ENCODE measurements at regions not wholly inside any gene's neighbourhood (a gene's known extent, or its start where the extent isn't known, plus 50 kb on each side); places are given as distances from the start of the nearest gene placed in this dataset.
A peak's percentile ranks its signal among the peaks of the same experiment; 100 is the strongest.
"Not testable (repeated sequence)": the region's sequence is repeated elsewhere in the genome, so short reads cannot be mapped to it uniquely, and the experiment has no call there.

GRCh38 chr1:177891809-177892208 is 78.0 kb downstream of the SEC16B start:
- no peak for DNase-seq

DNA sequence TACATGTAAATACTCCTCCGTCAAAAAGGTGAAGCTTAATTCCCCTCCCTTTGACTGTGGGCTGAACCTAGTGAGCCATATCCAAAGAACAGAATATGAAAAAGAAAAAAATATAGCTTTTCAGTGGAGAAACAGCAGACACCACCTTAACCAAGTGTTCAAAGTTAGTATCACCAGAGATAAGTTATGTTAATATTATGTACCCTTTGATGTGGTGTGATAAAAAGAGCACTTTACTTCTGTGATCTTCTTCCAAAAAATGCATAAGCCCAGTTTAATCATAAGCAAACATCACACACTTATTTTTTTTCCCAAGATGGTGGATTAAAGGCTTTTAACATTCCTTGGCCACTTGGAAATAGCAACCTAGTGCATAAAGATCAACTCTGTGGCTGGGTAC is 79.4 kb downstream of the SEC16B start:
- DNase-seq, result no peak

DNA sequence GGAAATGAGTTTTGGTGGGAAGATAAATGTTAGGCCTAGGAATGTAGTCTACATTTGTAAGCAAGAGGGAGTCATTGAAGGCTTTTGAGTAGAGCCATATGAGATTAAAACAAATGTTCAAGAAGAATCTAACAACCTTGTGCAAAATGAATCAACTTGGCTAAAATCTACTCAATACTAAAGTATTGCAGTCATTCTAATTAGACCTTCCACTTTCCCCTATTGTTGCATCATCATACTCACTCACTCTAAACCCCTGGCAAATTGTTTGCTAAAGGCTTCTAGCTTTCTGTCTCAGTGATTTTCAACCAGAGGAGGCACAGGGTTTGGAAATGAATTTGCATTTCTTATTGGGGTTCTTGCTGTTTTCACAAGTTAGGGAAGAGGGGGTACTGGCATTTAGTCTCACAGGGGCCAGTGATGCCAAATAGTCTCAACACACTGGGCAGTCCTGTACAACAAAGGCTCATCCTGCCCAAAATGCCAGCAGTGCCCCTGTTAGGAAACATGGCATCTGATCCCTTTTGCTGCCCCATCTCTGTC is 85.3 kb downstream of the SEC16B start:
- DNase-seq, result no peak

DNA sequence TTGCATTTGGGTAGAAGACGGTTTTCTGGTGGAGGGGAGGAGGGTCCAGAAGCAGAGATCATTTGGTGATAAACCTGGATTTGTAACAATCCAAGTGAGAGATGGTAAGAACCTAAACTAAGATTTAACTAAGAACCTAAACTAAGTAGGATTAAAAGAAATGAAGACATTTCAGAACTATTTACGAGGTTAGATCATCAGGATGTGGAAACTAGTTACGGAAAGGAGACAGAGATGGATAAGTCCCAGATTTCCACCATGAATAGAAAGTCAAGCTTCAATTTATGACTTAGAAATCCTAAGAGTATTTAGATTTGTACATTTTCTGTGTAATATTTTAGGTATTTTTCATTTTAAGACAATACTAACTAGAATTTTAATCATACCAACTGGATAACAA is 86.3 kb downstream of the SEC16B start:
- DNase-seq, result no peak

- DNase-seq, result no peak
These were observed 89.4 kb downstream of the SEC16B start for GRCh38 chr1:177880339-177880891.

GRCh38 chr1:177877086-177877485 is 92.8 kb downstream of the SEC16B start:
- DNase-seq, result no peak

DNA sequence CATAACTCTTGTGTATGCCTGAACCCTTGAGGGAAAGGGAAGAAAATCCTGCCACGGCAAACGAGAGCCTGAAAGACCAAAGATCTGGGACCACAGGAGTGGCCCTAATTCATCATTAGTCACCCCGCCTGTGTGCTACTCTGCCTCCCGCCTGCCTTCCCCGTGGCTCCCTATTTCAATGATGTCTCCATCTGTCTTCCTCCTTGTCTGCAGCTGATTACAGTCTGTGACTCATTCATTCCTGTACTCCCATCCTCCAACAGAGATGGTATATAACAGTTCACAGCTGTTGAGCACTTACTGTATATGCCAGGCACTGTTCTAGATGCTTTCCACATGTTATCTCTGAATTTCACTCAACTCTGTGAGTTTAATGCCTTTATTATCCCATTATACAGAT is 96.6 kb downstream of the SEC16B start:
- no peak for DNase-seq

DNA sequence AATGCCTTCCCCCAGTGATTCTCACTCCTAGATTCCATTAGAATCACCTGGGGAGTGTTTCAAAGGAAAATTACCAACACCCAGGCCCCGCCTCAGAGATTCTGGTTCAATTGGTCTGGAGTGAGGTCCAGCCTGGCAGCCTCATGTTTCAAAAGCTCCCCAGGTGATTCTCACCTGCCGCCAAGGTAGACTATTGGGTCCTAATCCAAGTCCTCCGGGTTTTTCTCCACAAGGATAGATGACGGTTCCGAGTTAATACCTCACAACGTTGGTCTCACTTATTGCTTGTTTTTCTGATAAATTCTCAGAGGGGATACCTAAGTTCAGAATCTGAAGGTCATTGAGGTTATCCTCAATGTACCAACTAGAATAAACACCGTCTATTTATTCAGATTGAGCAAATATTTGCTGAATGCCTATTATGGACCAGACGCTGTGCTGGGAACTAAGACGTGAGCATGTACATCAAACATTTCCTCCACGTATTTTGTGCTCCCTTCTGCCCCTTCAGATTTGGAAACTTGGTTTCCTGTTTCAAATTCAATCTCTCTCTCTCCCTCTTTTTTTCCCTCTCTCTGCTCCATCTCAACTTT is 97.5 kb downstream of the SEC16B start:
- DNase-seq, result no peak

GRCh38 chr1:177871613-177872307 is 98.1 kb downstream of the SEC16B start:
- no peak for DNase-seq

GRCh38 chr1:177869586-177869985 is 100.3 kb downstream of the SEC16B start:
- no peak for DNase-seq

DNA sequence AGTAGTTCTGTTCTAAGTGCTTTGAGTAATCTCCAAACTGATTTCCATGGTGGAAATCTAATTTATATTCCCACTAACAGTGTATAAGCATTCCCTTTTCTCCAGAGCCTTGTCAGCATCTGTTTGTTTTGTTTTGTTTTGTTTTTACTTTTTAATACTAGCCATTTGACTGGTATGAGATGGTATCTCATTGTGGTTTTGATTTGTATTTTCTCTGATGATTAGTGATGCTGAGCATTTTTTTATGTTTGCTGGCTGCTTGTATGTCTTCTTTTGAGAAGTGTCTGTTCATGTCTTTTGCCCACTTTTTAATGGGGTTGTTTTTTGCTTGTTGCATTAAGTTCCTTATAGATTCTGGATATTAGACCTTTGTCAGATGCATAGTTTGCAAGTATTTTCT is 100.8 kb downstream of the SEC16B start:
- not testable (repeated sequence) for DNase-seq

DNA sequence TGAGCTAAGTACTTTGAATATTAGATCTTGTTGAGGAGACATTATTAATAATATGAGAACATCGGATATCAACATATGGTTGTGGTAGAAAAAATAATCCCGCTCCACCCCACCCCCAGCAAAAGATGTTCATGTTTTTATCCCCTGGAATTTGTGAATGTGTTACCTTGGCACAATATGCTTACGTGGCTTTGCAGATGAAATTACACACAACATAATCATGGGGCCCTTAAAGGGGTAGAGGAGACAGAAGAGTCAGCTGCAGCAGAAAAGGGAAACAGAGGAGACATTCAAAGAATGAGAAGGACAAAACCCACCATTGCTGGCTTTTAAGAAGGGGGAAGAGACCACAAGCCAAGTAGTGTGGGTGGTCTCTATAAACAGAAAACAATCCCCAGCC is 104.1 kb downstream of the SEC16B start:
- no peak for DNase-seq

GRCh38 chr1:177864538-177865305 is 105.1 kb downstream of the SEC16B start:
- no peak for DNase-seq

DNA sequence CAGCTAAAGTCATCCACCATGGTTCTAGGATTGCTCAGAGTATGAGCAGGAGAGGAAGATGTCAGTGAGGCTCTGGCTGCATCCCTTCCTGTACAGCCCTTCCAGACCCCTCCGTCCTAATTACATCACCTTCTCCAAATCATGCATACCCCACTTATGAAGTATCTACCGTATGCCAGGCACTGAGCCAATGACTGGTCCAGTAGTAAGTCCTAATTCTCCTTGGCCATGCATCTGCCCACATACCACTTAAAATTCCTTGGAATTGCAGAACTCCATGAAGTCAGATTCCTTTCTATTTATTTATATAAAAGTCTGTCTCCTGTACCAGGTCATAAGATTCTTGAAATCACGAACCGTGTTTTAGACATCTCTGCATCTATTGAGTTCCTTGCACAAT is 106.1 kb downstream of the SEC16B start:
- DNase-seq, result no peak

- no peak for DNase-seq
These were observed 106.9 kb downstream of the SEC16B start for GRCh38 chr1:177862916-177863315.

- DNase-seq, result no peak
These were observed 110.3 kb downstream of the SEC16B start for GRCh38 chr1:177859572-177859971.

DNA sequence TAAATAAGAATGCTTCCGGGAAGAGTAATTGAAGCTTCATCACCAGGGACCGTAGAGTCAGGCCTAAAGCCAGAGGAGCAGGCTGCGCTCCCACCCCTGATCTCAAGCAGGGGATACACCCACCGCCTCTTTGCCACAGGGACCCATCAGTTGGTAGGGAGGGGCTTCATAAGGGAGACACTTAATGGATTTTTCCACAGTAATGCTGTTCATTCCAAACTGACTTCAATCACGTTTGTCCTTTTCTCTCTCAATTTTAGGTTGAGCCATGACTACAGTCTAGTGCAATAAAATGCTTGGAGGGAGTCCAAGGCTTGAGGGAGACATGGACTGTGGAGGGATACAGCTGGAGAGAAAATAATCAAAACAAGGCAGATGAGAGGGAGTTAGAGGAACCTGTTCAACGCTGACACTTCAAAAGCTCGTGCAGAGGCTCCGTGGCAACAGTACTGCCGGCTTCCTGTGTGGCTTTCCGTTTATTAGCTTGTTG is 111.5 kb downstream of the SEC16B start:
- peak; percentile 72 for DNase-seq

DNA sequence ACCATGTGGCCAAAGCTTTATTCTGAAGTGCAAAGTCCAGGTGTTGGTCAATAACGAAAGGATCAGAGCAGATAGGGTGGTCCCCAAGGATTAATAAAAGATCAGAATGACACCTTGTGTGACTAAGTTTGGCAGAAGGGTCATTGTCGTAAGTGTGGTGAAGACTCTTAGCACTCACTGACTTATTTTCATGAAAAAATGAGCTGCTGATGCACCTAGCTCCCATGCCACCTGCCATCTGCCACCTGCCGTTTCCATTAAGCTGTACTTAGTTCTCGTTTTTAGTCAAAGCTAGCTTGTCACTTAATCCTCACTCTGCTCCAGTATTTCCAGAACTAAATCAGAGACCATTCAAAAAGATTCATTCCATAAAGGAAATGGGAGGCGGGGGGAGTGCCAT is 112.6 kb downstream of the SEC16B start:
- DNase-seq, result peak; percentile 100

- DNase-seq, result no peak
These were observed 114.9 kb downstream of the SEC16B start for GRCh38 chr1:177854951-177855350.

DNA sequence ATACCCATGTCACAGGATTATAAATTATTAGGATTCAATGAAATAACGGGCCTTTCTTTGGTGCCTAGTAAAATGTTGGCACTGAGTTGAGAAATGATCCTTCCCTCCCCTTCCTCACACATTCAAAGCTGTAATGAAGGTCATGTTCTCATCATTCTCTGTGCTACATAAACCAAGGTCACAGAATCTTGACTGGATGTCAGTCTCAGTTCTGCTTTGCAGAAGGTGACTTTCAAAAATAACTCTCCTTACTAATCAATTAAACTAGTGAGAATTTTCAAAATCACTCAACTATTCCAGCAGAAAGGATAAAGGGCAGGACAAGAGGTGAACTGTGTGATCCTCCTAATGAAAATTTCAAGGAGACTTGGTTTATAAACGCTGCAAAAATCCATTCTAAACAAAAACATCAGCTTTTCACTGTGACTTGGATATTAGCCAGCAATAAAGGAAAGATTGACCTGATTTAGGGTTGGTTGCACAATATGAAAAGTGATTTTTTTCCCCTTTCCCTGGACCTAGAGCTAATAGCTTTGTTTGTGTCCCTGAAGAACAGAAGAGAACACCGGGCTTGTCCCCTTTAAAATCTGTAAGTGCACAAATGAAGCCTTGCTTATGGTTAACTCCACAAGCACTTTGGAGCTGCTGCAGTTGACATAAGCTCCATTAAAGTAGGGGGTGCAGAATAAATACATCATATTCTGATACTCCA is 120.1 kb downstream of the SEC16B start:
- peak; percentile 70 for DNase-seq

DNA sequence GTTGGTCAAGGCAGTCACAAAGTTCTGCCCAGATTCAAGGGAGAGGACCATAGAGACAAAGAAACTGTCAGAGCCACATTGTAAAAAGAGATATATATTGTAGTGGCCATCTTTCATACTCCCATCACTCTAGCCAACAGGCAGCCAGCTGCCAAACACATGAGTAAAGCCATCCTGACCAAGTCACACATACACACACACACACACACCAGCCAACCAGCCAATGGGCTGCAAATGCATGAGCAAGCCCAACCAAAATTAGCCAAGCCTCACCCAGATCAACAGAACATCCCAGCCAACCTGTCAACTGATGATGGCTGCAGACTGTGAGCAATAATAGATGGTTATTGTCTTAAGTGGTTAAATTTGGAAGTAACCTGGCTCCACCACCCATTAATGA is 120.7 kb downstream of the SEC16B start:
- no peak for DNase-seq

- DNase-seq, result no peak
These were observed 121.3 kb downstream of the SEC16B start for GRCh38 chr1:177848577-177848976.

GRCh38 chr1:177847843-177848242 is 122.0 kb downstream of the SEC16B start:
- DNase-seq, result no peak
